Thyroid gland (tissue), 4 donors: ENCODE measurements at regions not wholly inside any gene's neighbourhood (a gene's known extent, or its start where the extent isn't known, plus 50 kb on each side); places are given as distances from the start of the nearest gene placed in this dataset.
A peak's percentile ranks its signal among the peaks of the same experiment; 100 is the strongest.

Source experiments
- DNase-seq, 2 donors: peaks; one replicate each; pipeline ENCODE4 v3.0.0-alpha.2; 2019
- H3K27ac ChIP-seq, 3 donors: fragments of 200-600 bp; sonication (generic); 1 replicate in 2 of 3; 2 replicates in 1 of 3; pipeline ENCODE4 v1.5.1; 2016 to 2019; ENCODE audit warnings: mild to moderate bottlenecking in 1 of 3, moderate library complexity in 1 of 3
- H3K27me3 ChIP-seq: fragments of 200-600 bp; sonication (generic); one replicate; pipeline ENCODE4 v1.5.1; 2019
- H3K36me3 ChIP-seq, 2 donors: fragments of 200-600 bp; sonication (generic); one replicate each; pipeline ENCODE4 v1.5.1; 2016 to 2019
- H3K4me1 ChIP-seq, 2 donors: fragments of 200-600 bp; sonication (generic); one replicate each; pipeline ENCODE4 v1.5.1; 2017 to 2019
- H3K4me3 ChIP-seq, 3 donors: fragments of 200-600 bp; sonication (generic); replicated peaks in 1 of 3; 1 replicate in 2 of 3; 2 replicates in 1 of 3; pipeline ENCODE4 v1.5.1; 2016; ENCODE audit warnings: mild to moderate bottlenecking in 1 of 3
- H3K9me3 ChIP-seq: fragments of 200-600 bp; sonication (generic); one replicate; pipeline ENCODE4 v1.5.1; 2017
- CTCF ChIP-seq, 6 experiments: fragments of 200-600 bp in 3 of 6; fragments of 450-650 bp in 3 of 6; sonication (generic) in 3 of 6; IDR thresholded peaks; one replicate each; pipeline ENCODE4 v1.5.1; 2016 to 2019; ENCODE audit warnings: antibody characterized with exemption in 6 of 6, mild to moderate bottlenecking in 2 of 6, inconsistent platforms in 1 of 6, moderate library complexity in 1 of 6
- POLR2A ChIP-seq, 2 donors: fragments of 450-650 bp; IDR thresholded peaks; one replicate each; pipeline ENCODE4 v1.6.1; 2017; ENCODE audit warnings: antibody characterized with exemption in 2 of 2, mild to moderate bottlenecking in 2 of 2, moderate library complexity in 1 of 2
- WGBS, 2 donors: methylation state at CpG; one replicate each; pipeline ENCODE4 v1.1.5; 2017; 5-methylcytosine and 5-hydroxymethylcytosine counted together
- intact Hi-C: fragments of 100-400 bp; cut with DNase I; formaldehyde crosslinking; loops from one replicate; pipeline ENCODE4 v1.15.1; 2023

- WGBS, 2 donors = 100% methylated on average over 1 of the region's 1 CpG
- H3K36me3 ChIP-seq = no peaks in the 10 kb centered on the region
- no peak overlapping the region for H3K27ac ChIP-seq
- no peak for TF ChIP-seq CTCF (IDR thresholded peaks at IDR 0.05)
- no peak for TF ChIP-seq POLR2A (IDR thresholded peaks at IDR 0.05)
- intact Hi-C loops = loop anchor here (10.0 kb wide), 1 partner anchor 465 kb away; no protein-coding TSS in a partner anchor
- H3K4me1 ChIP-seq = peaks cover 0 to 12% of the 10 kb centered on the region in 2 donors
- H3K9me3 ChIP-seq = no peaks in the 10 kb centered on the region
- no peak overlapping the region for H3K4me3 ChIP-seq
- no peak for DNase-seq
- H3K27me3 ChIP-seq = no peaks in the 10 kb centered on the region
Measured at GRCh38 chr2:43020296-43020695, 206.1 kb downstream of the ZFP36L2 start.

GRCh38 chr2:43019536-43020183 lies 206.7 kb downstream of the ZFP36L2 start:
- H3K4me3 ChIP-seq = no peak overlapping the region
- intact Hi-C loops = loop anchor here (10.0 kb wide), 1 partner anchor 465 kb away; no protein-coding TSS in a partner anchor
- peak overlapping the region in 1 of 3 donors; percentile 61 for H3K27ac ChIP-seq
- no peaks in the 10 kb centered on the region for H3K27me3 ChIP-seq
- TF ChIP-seq CTCF (IDR thresholded peaks at IDR 0.05) = no peak
- no peak for TF ChIP-seq POLR2A (IDR thresholded peaks at IDR 0.05)
- no peaks in the 10 kb centered on the region for H3K36me3 ChIP-seq
- no peaks in the 10 kb centered on the region for H3K9me3 ChIP-seq
- peaks cover 0 to 12% of the 10 kb centered on the region in 2 donors for H3K4me1 ChIP-seq
- no peak for DNase-seq
- 94 to 95% methylated on average over 6 to 7 of the region's 7 CpGs for WGBS, 2 donors

GRCh38 chr2:43019025-43019367 lies 207.4 kb downstream of the ZFP36L2 start:
- Histone ChIP-seq H3K9me3 (no peaks in the 10 kb centered on the region), H3K4me3 (no peak overlapping the region), H3K27me3 (no peaks in the 10 kb centered on the region), H3K27ac (peak overlapping the region; percentile 13 to 61 (median 41)), H3K4me1 (peaks cover 0 to 12% of the 10 kb centered on the region in 2 donors), H3K36me3 (no peaks in the 10 kb centered on the region)
- TF ChIP-seq POLR2A (IDR thresholded peaks at IDR 0.05) (no peak), CTCF (IDR thresholded peaks at IDR 0.05) (no peak)
- intact Hi-C loops = no loop called here
- WGBS, 2 donors = 87 to 91% methylated on average over 5 of the region's 5 CpGs
- DNase-seq = no peak

GRCh38 chr2:43018179-43019024 lies 208.0 kb downstream of the ZFP36L2 start:
- H3K4me1 ChIP-seq = peaks cover 0 to 12% of the 10 kb centered on the region in 2 donors
- H3K36me3 ChIP-seq = no peaks in the 10 kb centered on the region
- peak overlapping the region; percentile 13 to 61 (median 41) for H3K27ac ChIP-seq
- intact Hi-C loops = no loop called here
- 54 to 59% methylated on average over 10 to 11 of the region's 11 CpGs for WGBS, 2 donors
- TF ChIP-seq POLR2A (IDR thresholded peaks at IDR 0.05) = no peak
- TF ChIP-seq CTCF (IDR thresholded peaks at IDR 0.05) = no peak
- H3K27me3 ChIP-seq = no peaks in the 10 kb centered on the region
- no peaks in the 10 kb centered on the region for H3K9me3 ChIP-seq
- H3K4me3 ChIP-seq = no peak overlapping the region
- peak; percentile 80 to 82 for DNase-seq

- intact Hi-C loops = no loop called here
- WGBS, 2 donors = 85 to 97% methylated on average over 4 of the region's 4 CpGs
- no peaks in the 10 kb centered on the region for H3K9me3 ChIP-seq
- peaks cover 0 to 11% of the 10 kb centered on the region in 2 donors for H3K4me1 ChIP-seq
- no peak overlapping the region for H3K4me3 ChIP-seq
- no peaks in the 10 kb centered on the region for H3K36me3 ChIP-seq
- TF ChIP-seq POLR2A (IDR thresholded peaks at IDR 0.05) (no peak), CTCF (IDR thresholded peaks at IDR 0.05) (no peak)
- no peak overlapping the region for H3K27ac ChIP-seq
- DNase-seq = no peak
- H3K27me3 ChIP-seq = no peaks in the 10 kb centered on the region
Measured at GRCh38 chr2:43013821-43014345, 212.5 kb downstream of the ZFP36L2 start.
